GM18519 (cell line): ENCODE measurements at regions not wholly inside any gene's neighbourhood (a gene's known extent, or its start where the extent isn't known, plus 50 kb on each side); places are given as distances from the start of the nearest gene placed in this dataset.

ENCODE experiments used
- ATAC-seq: cut with Tn5 transposase; IDR thresholded peaks from one replicate; pipeline ENCODE4 v1.9.1; 2021; ENCODE audit warnings: mild to moderate bottlenecking, moderate library complexity; ENCODE audit not compliant: unreplicated experiment, low FRiP score

DNA sequence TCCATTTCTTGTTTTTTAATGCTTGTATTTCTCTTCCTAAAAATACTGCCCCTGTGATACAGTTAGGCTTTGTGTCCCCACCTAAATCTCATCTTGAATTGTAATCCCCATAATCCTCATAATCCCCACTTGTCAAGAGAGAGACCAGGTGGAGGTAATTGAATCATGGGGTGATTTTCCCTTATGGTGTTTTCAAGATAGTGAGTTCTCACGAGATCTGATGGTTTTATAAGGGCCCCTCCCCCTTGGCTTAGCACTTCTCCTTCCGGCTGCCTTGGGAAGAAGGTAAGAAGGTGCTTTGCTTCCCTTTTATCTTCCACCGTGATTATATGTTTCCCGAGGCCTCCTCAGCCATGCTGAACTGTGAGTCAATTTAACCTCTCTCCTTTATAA, 227.4 kb downstream of the MAN2A1 start:
- ATAC-seq = no peak

DNA sequence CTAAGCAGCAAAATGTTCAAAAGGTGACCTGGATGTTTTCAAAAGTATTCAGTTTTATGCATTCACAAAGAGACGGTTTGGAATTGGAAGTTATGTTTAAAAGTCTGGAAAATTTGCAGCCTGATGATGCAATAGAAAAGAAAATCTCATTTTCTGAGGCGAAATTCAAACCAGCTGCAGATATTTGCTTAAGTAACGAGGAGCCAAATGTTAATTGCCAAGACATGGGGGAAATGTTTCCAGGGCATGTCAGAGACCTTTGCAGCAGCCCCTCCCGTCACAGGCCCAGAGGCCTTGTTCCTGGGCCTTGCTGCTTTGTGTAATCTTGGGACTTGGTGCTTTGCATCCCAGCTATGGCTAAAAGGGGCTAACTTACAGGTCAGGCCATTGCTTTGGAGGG, 228.2 kb downstream of the MAN2A1 start:
- no peak for ATAC-seq

DNA sequence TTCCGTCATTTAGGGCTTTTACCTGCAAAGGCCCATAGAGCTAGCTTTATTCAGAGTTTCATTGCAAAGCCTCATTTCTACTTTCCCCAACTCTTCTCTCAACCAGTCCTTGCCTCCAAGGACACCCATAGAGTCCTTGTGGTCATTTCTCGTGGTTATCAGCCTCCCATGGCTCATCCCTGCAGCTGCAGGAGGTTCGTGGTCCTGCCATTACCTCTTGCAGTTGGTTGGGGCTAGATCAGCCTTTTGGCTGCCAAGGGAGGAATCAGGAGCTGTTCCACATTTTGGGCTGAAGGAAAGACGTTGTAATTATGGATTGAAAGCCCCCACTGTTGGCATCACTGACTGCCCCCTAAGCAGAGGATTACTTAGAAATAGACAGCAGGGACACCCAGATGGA, 231.0 kb downstream of the MAN2A1 start:
- ATAC-seq = no peak

DNA sequence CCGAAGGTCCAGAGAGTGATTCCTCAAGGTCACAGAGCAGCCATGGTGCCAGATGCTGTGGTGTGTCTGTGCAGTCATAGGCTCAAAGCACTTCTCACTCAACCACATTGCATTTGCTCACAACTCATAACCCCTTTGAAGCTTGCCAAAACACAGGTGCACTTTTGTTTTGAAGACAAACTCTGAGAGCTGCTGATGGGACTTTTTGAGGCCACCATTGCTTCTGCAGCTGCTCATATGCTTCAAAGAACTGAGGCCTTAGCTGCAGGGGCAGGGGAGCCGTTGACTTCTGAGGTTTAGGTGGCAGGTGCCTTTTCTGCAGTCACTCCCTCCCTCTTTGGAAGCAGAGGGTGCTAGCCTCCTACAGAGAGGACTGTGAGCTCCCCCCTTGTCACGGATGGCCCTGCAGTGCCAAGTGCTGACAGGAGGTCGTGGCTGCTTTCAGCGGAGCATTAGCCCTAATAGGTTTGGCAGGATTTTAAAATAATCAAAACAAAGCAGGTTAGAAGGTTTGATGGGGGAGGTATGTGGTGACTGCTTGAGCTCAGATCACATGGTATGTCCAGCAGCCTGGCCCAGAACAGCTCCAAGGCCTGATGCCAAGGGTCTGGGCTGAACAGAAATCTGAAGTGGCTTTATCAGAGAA, 232.1 kb downstream of the MAN2A1 start:
- no peak for ATAC-seq

DNA sequence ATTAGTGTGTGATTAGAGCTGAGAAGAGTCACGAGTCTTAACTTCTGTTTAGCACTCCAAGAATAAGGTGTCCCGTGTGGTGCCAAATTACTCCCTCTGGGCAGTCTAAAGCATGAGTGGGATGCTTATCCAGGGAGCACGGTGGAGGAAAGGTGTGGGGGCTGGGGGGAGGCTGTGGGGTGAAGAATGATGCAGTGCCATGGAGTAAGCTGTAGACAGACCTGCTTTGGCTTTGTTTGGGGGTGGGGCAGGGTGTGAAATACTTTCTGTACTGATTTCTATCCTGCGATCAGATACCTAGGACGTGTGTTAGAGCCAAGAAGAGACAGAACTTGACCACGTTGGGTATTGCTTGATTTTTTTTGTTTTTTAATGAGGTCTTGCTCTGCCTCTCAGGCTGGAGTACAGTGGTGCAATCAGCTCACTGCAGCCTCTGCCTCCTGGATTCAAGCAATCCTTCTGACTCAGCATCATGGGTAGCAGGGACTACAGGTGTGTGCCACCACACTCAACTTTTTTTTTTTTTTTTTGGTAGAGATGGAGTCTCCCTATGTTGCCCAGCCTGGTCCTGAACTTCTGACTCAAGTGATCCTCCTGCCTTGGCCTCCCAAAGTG, 232.8 kb downstream of the MAN2A1 start:
- ATAC-seq = no peak

DNA sequence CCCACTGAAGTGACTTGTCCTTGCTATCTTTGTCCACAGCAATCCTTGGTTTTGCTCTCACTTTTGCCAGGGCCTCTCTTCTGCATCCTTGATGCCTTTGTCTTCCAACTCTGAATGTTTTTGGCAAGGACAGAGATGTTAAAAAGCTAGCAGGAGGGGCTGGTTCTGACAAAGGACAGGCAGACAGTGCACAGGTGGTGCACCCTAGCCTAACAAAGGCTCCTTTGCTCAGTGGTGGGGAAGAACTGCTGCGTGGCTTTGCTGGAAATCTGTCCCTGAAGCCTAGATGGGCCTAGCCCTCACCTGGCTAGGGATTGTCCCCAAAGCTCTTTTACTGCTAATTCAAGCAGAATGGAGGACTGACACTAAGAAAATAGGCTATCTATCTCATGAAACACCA, 233.5 kb downstream of the MAN2A1 start:
- no peak for ATAC-seq

DNA sequence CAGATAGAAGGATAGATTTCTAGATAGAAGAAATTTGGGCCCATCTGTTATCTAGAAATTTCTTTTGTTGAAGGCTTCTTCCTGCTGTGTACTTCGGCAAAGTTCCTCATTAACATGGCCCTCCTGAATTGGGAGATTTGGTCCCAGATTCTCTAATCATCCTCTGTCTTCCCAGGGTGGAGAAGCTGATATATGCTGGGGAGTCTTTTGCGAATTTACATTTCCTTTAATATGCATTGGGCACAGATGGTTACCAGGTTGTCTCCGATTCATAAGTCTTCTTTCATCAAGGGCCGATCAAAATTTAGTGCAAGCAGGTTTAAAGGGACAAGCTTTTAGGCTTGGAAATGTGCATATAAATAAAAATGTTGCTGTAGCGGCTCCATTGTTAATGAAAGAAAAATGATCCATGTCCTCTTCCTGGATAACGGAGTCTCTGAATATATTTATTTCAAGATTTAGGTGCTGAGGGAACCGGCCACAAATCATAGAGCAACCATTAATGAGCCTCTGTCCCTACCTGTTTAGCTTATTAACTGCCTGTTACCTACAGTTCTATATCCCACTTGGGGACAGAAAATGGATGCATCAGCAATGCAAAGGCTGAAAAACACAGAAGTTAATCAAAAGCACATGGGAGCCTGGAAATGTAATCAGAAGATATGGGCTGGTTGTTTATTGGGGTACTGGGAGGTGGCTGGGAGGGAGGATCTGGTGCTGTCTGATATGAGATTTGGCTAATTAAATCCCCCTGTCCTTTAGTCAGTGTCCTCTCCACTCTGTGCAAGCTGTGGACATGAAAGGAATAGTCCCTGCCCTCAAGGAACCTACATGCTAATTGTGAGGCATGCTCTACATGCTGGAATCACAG, 234.7 kb downstream of the MAN2A1 start:
- no peak for ATAC-seq

DNA sequence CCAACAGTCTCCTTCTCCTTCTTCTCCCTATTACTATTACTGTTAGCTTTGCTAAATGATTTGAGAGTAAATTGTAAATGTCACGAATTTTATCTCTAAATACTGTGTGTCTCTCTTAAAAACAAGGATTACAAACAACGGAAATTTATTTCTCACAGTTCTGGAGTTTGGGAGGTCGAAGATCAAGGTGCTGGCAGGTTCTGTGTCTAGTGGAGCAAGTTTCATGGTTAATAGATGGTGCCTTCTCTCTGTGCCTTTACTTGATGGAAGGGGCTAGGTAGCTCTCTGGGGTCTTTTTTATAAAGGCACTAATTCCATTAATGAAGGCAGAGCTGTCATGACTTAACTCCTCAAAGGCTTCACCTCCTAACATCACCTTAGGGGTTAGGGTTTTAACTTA, 237.9 kb downstream of the MAN2A1 start:
- ATAC-seq = no peak

DNA sequence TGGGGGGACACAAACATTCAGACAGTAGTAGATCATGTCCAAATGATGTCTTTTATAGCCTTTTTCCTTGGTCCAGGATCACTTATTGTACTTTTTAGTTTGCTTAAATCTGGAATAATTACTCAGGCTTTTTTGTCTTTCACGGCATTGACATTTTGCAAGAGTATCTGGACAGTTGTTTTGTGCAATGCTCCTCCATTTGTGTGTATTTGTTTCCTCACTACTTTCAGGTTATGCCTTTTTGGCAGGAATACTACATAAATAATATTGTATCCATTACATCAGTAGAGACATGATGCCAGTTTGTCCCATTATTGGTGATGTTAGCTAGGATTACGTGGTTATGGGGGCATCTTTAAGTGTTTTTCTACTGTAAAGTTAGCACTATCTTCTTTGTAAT, 238.3 kb downstream of the MAN2A1 start:
- no peak for ATAC-seq

DNA sequence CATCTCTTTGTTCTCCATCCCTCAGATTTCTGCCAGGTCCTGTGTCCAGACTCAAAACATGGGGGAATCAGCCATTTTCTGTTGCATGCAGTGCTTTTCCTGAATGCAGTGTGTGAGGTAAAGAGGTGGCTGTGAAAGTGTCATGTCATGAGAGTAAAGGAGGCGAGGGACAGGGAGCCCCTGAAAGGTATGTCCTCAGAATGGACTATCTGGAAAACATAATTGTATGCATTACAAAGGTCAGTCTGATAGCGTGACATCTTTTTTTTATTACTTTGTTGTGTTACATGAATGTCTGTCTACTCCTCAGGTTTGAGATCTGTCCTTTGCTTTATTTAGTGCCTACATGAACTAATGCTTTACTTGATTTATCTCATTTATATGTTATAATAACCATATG, 239.1 kb downstream of the MAN2A1 start:
- no peak for ATAC-seq

DNA sequence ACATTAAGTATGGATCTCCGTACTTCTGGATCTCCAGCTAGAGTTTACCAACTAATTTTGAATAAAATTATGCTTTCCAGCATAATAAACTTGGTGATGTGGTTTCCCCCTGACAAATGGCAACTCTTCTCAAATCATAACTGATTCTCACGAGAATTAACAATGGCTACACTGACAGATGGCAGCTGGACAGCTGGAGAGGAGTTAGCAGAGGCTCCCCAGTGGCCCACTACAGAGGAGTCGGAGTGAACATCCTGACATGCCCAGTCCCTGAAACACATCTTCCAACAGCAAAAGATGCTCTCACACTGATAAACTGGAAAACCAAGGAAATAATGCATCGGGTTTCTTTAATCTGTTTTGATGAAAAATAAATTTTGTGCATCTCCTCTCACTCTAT, 239.6 kb downstream of the MAN2A1 start:
- ATAC-seq = no peak

DNA sequence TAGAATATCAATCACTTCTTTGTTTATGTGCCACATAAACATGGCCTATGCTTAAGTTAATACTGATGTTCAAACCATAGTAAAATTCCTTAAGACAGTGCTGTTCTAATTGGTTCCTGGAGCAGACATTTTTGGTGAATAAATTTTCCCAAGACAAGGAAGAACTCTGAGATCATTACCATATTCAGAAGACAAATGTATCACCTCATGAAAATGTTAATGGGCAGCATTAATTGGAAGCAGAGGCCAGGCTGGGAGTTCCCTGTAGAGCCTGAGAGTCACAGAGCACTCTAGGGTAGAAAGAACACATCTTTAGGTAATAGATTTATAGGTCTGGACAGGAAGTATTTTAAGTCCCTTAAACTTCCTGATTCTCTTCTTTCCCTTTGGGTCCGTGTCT, 240.2 kb downstream of the MAN2A1 start:
- no peak for ATAC-seq

DNA sequence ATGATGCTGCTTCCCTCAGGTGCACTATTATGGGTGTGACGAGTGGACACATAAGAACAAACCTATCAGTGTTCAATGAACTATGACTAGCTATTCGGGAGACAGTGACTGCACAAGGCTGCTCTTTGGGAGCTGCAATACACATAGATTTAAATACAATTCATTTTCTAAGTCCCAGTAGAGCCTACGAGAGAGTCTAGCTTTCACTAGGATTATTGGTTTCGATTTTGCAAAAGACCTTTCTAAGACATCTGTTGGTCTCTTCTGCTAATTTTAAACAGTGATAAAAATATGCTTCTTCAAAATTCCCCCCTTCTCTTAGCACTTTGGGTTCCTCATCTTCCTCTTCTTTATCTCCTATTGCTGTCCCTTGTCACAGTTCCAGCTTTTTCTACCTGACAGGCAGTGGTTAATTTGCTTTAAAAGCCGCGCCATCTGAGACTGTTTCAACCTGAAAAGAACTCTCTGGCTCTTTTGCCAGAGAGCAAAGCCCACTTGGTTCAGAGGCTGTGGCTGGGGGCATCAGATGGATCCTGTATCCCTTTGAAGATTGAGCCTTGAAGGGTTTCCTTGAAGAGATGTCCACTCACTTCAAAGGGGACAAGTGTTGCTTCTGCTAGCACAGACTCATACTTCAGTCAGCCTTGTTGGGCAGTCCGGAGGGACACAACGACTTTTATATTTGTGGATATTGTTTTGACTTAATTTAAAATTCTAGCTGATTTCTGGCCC, 241.5 kb downstream of the MAN2A1 start:
- ATAC-seq = no peak

DNA sequence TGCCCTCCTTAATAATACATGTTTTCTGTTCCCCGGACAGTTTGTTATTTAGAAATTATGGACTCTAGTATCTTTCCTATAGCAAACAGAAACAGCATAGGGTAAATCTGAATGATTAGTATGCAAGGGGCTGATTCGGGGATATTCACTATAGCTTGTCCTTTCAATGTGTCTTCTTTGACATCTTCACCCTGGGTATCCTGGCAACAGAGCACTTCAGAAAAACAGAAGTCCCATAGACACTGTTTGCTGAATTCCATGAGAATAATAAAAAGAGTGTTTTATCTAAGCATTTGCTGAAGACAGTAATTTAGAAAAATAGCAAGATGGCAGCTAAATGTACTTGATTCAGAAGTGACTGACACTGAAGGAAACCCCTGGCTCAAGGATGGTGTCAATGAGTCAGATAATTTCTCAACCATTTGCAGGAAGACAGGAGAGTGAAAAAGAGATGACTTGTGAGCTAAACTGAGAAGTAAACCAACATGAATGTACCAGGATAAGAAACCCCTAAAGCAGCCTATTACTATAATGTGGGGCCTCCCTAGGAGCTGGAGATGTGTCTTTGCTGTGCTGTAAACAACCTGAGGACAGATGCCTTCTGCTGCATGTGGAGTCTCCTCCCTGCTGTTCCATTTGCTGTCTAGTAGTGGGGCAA, 246.2 kb downstream of the MAN2A1 start:
- ATAC-seq = no peak

DNA sequence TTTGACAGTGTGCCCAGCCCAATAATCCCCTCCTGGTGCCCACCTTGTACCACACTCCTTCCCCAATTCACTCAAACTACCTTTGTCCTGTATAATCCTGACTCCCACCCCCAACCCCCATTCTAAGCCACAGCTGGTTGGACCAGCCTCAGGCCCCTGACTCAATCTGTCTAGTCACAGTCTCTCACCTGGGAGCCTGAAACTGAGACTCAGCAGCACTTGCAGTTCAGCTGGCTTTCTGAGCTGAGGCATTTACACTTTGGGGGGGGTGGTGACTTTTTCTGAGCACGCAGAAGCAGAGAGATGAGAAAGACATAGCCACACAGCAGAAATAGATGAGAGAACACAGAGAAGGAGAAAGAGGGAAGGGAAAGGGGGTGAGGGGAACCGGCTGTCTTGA, 247.3 kb downstream of the MAN2A1 start:
- peak; percentile 60 for ATAC-seq

DNA sequence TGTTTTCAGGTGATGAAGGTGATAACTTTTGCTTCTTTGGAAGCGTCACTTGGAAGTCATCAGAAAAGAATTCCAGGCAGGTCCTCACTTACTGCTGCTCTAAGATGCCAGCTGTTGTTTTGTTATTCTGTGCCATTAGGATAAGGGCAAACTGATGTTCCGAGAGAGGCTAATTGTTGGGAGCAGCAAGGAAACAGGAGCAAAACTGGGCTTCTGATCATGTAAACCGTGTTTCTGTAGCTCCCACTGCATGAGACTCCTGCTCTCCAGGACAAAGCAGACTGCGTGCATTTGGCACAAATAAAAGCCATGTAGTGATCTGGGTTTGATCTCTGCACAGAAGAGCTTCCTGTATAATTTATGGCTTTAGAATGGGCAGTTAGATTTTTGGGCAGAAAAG, 248.2 kb downstream of the MAN2A1 start:
- no peak for ATAC-seq

DNA sequence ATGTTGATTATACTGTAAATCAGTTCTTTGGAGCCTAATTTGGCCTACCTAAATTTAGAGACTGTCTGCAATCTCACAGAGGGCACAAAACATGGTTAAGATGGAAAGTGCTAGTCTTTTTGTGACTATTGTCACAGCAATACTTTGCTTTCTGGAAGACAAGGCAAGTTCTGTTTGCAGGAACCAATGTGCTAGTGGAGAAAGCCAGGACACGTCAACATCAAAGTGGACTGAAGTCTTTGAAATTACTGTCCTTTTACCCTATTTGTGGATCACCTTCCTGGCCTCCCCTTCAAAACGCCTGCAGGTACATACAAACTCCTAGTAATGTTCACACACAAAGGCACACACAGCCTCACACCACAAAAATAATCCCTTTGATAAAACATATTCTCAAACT, 248.7 kb downstream of the MAN2A1 start:
- no peak for ATAC-seq

DNA sequence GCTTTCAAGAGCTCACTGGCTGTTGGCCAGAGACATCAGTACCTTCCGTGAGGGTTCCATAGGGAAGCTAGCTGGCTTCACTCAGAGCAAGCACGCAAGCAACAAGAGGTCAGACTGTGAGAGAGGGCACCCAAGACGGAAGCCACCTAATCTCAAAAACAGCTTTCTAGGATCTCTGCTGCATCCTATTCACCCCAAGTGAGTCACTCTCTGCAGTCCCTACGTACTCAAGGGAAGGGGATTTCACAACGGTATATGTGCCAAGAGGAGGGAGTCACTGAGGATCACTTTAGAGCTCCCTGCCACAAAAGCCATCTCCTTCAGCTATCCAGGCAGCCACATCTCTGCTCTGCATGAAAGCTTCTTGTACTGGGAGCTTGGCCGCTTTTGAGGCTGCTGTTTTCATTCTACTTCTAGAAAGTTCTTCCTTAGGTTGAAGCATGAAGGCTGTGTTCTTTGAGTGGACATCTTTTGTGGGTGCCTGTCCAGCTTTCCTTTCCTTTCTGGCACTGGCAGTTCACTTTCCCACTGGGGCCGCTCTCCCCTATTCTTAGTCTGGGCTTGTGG, 249.5 kb downstream of the MAN2A1 start:
- ATAC-seq = no peak

DNA sequence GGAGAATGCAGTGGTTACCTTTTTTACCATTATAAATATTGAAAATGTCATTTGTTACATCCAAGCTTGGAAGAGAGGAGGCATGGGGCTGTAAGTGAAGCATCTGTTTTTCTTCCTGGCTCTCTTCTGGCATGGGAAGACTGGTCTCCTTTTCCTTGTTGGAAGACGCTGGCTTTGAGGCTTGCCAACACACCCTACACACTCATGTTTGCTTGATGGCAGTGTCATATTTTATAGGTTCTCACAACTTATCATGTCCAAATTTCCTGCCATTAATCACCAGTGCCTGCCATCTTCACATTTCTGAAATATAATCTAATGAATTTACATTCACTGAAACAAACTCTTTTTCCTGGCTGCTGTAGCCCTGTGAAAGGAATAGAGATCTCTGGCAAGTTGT, 252.9 kb downstream of the MAN2A1 start:
- no peak for ATAC-seq

DNA sequence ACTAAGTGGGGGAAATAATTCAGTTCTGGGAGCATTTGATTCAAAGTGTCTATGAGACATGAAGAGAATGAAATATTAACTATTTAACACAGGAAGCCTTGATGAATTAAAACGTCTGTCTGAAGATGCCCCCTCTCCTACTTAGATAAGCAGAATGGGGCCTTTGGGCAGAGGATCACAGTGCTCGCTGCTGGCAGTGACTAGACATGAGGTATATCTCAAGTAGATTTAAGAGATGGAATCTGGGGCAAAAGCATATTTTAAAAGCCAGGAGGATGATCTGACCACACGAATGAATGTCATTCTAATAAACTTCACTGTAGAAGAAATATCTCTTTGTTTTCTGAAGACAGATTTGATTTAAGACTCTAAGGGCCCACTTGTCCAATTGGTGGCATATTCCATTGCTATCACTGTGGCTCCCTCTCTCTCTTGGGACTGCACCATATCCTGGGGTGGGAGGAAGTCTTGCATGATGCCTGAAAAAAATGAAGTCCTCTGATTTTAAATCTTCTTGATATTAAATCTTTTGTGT, 254.0 kb downstream of the MAN2A1 start:
- no peak for ATAC-seq
